A549 (cell line): ENCODE measurements at regions not wholly inside any gene's neighbourhood (a gene's known extent, or its start where the extent isn't known, plus 50 kb on each side); places are given as distances from the start of the nearest gene placed in this dataset.

Experiments
- ATAC-seq, 2 experiments: fragments of 200-7000 bp in 1 of 2; fragments of >200 bp in 1 of 2; cut with Nextera tagmentation in 1 of 2; cut with Tn5 transposase in 1 of 2; 3 replicates each; pipeline versions ENCODE4 v1.8.0 to v1.9.1; 2018 to 2020; ENCODE audit warnings: mild to moderate bottlenecking in 1 of 2, moderate library complexity in 1 of 2
- CTCF ChIA-PET: fragments of 300-600 bp; sonication (Branson Sonifier 250); formaldehyde crosslinking; extraction: SDS; loops from one replicate; lab custom pipeline; 2021; ENCODE audit warnings: antibody characterized with exemption, inconsistent platforms; lab: Yijun Ruan, JAX
- POLR2A ChIA-PET: fragments of 350-600 bp; formaldehyde crosslinking; extraction: SDS; loops from one replicate; lab custom pipeline; 2021; ENCODE audit warnings: antibody characterized with exemption, inconsistent platforms; lab: Yijun Ruan, JAX
- DNase-seq, 2 experiments: peaks; one replicate each; pipeline versions ENCODE4 v3.0.0 to v3.0.0-alpha.2; 2011 to 2016; ENCODE audit warnings: low read depth in 1 of 2, low spot score in 1 of 2
- FAIRE-seq: peaks from 2 replicates; lab custom pipeline; 2011; peaks lifted over from hg19 to GRCh38; lab: Jason Lieb, UNC
- H3K27ac ChIP-seq, 2 experiments: fragments of >200 bp; sonication (Bioruptor Twin); formaldehyde crosslinking; 3 replicates each; pipeline ENCODE4 v1.5.1; 2016 to 2017
- H3K4me1 ChIP-seq: fragments of >200 bp; sonication (Bioruptor Twin); formaldehyde crosslinking; 3 replicates; pipeline ENCODE4 v1.6.1; 2016
- H3K4me2 ChIP-seq: fragments of >200 bp; sonication (Bioruptor Twin); formaldehyde crosslinking; 3 replicates; pipeline ENCODE4 v1.6.1; 2016
- H3K4me3 ChIP-seq: fragments of >200 bp; sonication (Bioruptor Twin); formaldehyde crosslinking; 3 replicates; pipeline ENCODE4 v1.5.1; 2016
- H3K9me3 ChIP-seq: fragments of >200 bp; sonication (Bioruptor Twin); formaldehyde crosslinking; 3 replicates; pipeline ENCODE4 v1.6.1; 2016
- ATOH8 ChIP-seq: fragments of 250-450 bp; sonication (Bioruptor Pico); IDR thresholded peaks from 2 replicates; pipeline ENCODE4 v1.5.0; 2020; ENCODE audit warnings: low read depth, mild to moderate bottlenecking, moderate library complexity
- BCL3 ChIP-seq: fragments of >200 bp; sonication (Bioruptor Twin); formaldehyde crosslinking; IDR thresholded peaks from 3 replicates; pipeline ENCODE4 v1.6.1; 2016
- FOSL2 ChIP-seq, 2 experiments: fragments of 450-650 bp in 1 of 2; fragments of >200 bp in 1 of 2; sonication (Bioruptor Twin) in 1 of 2; formaldehyde crosslinking; IDR thresholded peaks; 2 replicates each; pipeline versions ENCODE4 v1.5.0 to v1.6.1; 2016 to 2020; ENCODE audit warnings: mild to moderate bottlenecking in 1 of 2, moderate library complexity in 1 of 2
- FOXS1 ChIP-seq: fragments of 250-450 bp; sonication (Bioruptor Pico); IDR thresholded peaks from 2 replicates; pipeline ENCODE4 v1.5.0; 2020; ENCODE audit warnings: mild to moderate bottlenecking, moderate library complexity
- HES2 ChIP-seq: fragments of >200 bp; sonication (Bioruptor Twin); formaldehyde crosslinking; IDR thresholded peaks from 2 replicates; pipeline ENCODE4 v1.6.1; 2016
- HOXB5 ChIP-seq: fragments of 250-450 bp; sonication (Bioruptor Pico); IDR thresholded peaks from 2 replicates; pipeline ENCODE4 v1.5.0; 2020; ENCODE audit warnings: mild to moderate bottlenecking, moderate library complexity
- MYC ChIP-seq: IDR thresholded peaks from 2 replicates; pipeline ENCODE4 v1.6.1; 2012; ENCODE audit warnings: mild to moderate bottlenecking, inconsistent platforms, low read length, improper control_type of control experiment, borderline replicate concordance
- NFE2L2 ChIP-seq: fragments of 150-350 bp; conservative IDR thresholded peaks from 2 replicates; pipeline ENCODE4 v1.6.1; 2014; ENCODE audit warnings: low read length
- POLR2A ChIP-seq: IDR thresholded peaks from 2 replicates; pipeline ENCODE4 v1.6.1; 2012; ENCODE audit warnings: mild to moderate bottlenecking, low read length
- POLR2AphosphoS2 ChIP-seq: conservative IDR thresholded peaks from 2 replicates; pipeline ENCODE4 v1.6.1; 2012; ENCODE audit warnings: low read length, improper control_type of control experiment, inconsistent platforms
- RAD21 ChIP-seq, 2 experiments: fragments of >200 bp in 1 of 2; sonication (Bioruptor Twin) in 1 of 2; formaldehyde crosslinking in 1 of 2; IDR thresholded peaks in 1 of 2; conservative IDR thresholded peaks in 1 of 2; 2 replicates in 1 of 2; 3 replicates in 1 of 2; pipeline ENCODE4 v1.6.1; 2012 to 2018; ENCODE audit warnings: inconsistent platforms in 1 of 2
- RCOR1 ChIP-seq: fragments of 150-350 bp; IDR thresholded peaks from 2 replicates; pipeline ENCODE4 v1.6.1; 2014; ENCODE audit warnings: antibody characterized with exemption, low read length, low read depth
- REST ChIP-seq: fragments of 200-600 bp; sonication (generic); IDR thresholded peaks from 2 replicates; pipeline ENCODE4 v1.6.1; 2016; ENCODE audit warnings: antibody characterized with exemption, mild to moderate bottlenecking, moderate library complexity
- RNF2 ChIP-seq: fragments of 200-600 bp; sonication (generic); IDR thresholded peaks from 2 replicates; pipeline ENCODE4 v1.6.1; 2016; ENCODE audit warnings: low read depth, mild to moderate bottlenecking, antibody characterized with exemption, moderate library complexity, borderline replicate concordance
- SREBF2 ChIP-seq: fragments of 450-650 bp; IDR thresholded peaks from 2 replicates; pipeline ENCODE4 v1.6.1; 2014; ENCODE audit warnings: mild to moderate bottlenecking, moderate library complexity
- TFCP2L1 ChIP-seq: fragments of 250-450 bp; sonication (Bioruptor Pico); IDR thresholded peaks from 2 replicates; pipeline ENCODE4 v1.5.0; 2021; ENCODE audit warnings: mild to moderate bottlenecking
- TP53 ChIP-seq: fragments of 250-450 bp; sonication (Bioruptor Pico); IDR thresholded peaks from 2 replicates; pipeline ENCODE4 v1.5.0; 2021; ENCODE audit warnings: mild to moderate bottlenecking, moderate library complexity
- ZNF302 ChIP-seq: fragments of 250-450 bp; sonication (Bioruptor Pico); IDR thresholded peaks from 2 replicates; pipeline ENCODE4 v1.9.0; 2021; ENCODE audit warnings: inconsistent platforms, mild to moderate bottlenecking, moderate library complexity
- WGBS: methylation state at CpG from one replicate; pipeline ENCODE4 v1.1.6; 2017; ENCODE audit errors: missing lambda C conversion rate; 5-methylcytosine and 5-hydroxymethylcytosine counted together
- TF ChIP-seq, protein P1 (sequence below): IDR thresholded peaks from 2 replicates; pipeline ENCODE4 v1.6.1; 2012
- TF ChIP-seq, protein P2 (sequence below): IDR thresholded peaks from 2 replicates; pipeline ENCODE4 v1.6.1; 2012
- TF ChIP-seq, protein P3 (sequence below): fragments of >200 bp; sonication (Bioruptor Twin); formaldehyde crosslinking; IDR thresholded peaks from 3 replicates; pipeline ENCODE4 v1.5.1; 2016

- TF ChIP-seq NFE2L2 (no peak), POLR2AphosphoS2 (no peak), TP53 (CRISPR knock-in tag) (no peak)
- Histone ChIP-seq H3K9me3 (no peaks in the 10 kb centered on the region), H3K4me3 (no peak overlapping the region), H3K4me1 (no peaks in the 10 kb centered on the region), H3K27ac (no peak overlapping the region), H3K4me2 (no peak overlapping the region)
- FAIRE-seq (no peak), ATAC-seq (no peak), DNase-seq (no peak)
- POLR2A ChIA-PET: no interaction called here
- CTCF ChIA-PET: no interaction called here
Observed at GRCh38 chr4:63553123-63553522, 856.1 kb downstream of the TECRL start.

DNA sequence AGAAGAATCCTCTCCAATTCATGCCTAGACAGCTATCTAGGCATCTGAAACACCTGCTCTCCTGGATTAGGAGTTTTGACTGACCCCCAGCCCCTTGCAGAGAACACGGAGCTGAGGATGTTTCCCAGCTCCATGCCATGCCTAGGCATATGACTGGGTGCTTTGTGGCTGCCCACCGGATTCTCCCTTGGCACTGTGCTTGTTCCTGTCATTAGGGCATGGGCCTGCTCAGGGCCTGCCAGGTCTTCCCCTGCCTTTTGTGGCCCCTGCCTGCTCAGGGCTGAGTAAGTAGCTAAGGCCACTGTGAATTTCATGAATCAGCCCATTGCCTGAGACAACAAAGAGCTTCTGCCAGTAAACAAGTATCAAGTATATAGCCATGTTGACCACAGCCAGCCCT, 867.4 kb downstream of the TECRL start:
- DNase-seq (no peak), FAIRE-seq (no peak)
- POLR2A ChIA-PET: no interaction called here
- H3K27ac ChIP-seq: no peak overlapping the region
- H3K4me2 ChIP-seq: no peak overlapping the region
- H3K4me3 ChIP-seq: no peak overlapping the region
- no peaks in the 10 kb centered on the region for H3K4me1 ChIP-seq
- no peak for TF ChIP-seq REST
- no peak for TF ChIP-seq HES2
- TF ChIP-seq, protein P1, sequence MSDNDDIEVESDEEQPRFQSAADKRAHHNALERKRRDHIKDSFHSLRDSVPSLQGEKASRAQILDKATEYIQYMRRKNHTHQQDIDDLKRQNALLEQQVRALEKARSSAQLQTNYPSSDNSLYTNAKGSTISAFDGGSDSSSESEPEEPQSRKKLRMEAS: no peak
- TF ChIP-seq RCOR1: no peak
- TF ChIP-seq FOXS1 (CRISPR knock-in tag): no peak
- no peak for TF ChIP-seq HOXB5 (CRISPR knock-in tag)
- TF ChIP-seq NFE2L2: no peak
- TF ChIP-seq ZNF302: no peak
- no peak for TF ChIP-seq FOSL2 (IDR thresholded peaks at IDR 0.05)
- TF ChIP-seq FOSL2 (CRISPR knock-in tag; IDR thresholded peaks at IDR 0.05): no peak
- TF ChIP-seq POLR2A: no peak
- TF ChIP-seq BCL3: no peak
- TF ChIP-seq RAD21 (conservative IDR thresholded peaks at IDR 0.05 in 1 of 2, IDR thresholded peaks at IDR 0.05 in 1 of 2): no peak
- no peak for TF ChIP-seq SREBF2
- TF ChIP-seq ATOH8 (CRISPR knock-in tag): no peak
- TF ChIP-seq, protein P2, sequence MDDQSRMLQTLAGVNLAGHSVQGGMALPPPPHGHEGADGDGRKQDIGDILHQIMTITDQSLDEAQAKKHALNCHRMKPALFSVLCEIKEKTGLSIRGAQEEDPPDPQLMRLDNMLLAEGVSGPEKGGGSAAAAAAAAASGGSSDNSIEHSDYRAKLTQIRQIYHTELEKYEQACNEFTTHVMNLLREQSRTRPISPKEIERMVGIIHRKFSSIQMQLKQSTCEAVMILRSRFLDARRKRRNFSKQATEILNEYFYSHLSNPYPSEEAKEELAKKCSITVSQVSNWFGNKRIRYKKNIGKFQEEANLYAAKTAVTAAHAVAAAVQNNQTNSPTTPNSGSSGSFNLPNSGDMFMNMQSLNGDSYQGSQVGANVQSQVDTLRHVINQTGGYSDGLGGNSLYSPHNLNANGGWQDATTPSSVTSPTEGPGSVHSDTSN: no peak
- no peak for TF ChIP-seq MYC
- TF ChIP-seq TFCP2L1 (CRISPR knock-in tag): no peak
- no peak for TF ChIP-seq RNF2
- TF ChIP-seq, protein P3, sequence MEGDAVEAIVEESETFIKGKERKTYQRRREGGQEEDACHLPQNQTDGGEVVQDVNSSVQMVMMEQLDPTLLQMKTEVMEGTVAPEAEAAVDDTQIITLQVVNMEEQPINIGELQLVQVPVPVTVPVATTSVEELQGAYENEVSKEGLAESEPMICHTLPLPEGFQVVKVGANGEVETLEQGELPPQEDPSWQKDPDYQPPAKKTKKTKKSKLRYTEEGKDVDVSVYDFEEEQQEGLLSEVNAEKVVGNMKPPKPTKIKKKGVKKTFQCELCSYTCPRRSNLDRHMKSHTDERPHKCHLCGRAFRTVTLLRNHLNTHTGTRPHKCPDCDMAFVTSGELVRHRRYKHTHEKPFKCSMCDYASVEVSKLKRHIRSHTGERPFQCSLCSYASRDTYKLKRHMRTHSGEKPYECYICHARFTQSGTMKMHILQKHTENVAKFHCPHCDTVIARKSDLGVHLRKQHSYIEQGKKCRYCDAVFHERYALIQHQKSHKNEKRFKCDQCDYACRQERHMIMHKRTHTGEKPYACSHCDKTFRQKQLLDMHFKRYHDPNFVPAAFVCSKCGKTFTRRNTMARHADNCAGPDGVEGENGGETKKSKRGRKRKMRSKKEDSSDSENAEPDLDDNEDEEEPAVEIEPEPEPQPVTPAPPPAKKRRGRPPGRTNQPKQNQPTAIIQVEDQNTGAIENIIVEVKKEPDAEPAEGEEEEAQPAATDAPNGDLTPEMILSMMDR: no peak
- TF ChIP-seq, all 56 proteins: peak for 0
- no peaks in the 10 kb centered on the region for H3K9me3 ChIP-seq
- CTCF ChIA-PET: no interaction called here
- WGBS: 10% methylated on average over 2 of the region's 2 CpGs
- no peak for ATAC-seq
